Heart right ventricle (tissue), 16 donors: ENCODE measurements at regions not wholly inside any gene's neighbourhood (a gene's known extent, or its start where the extent isn't known, plus 50 kb on each side); places are given as distances from the start of the nearest gene placed in this dataset.

Source experiments
- ATAC-seq, 8 donors: fragments of 200-7000 bp; cut with Tn5 transposase; one replicate each; pipeline ENCODE4 v1.9.1; 2020; ENCODE audit warnings: mild to moderate bottlenecking in 8 of 8, moderate library complexity in 8 of 8, moderate number of reproducible peaks in 1 of 8
- DNase-seq, 2 donors: peaks; one replicate each; pipeline ENCODE4 v3.0.0-alpha.2; 2020
- H3K27ac ChIP-seq, 10 donors: fragments of 200-600 bp; sonication (generic) in 2 of 10; one replicate each; pipeline versions ENCODE4 v1.5.0 to v1.8.0; 2020 to 2022; ENCODE audit warnings: mild to moderate bottlenecking in 3 of 10
- H3K27me3 ChIP-seq, 7 donors: fragments of 200-600 bp; one replicate each; pipeline ENCODE4 v1.8.0; 2021 to 2022; ENCODE audit warnings: mild to moderate bottlenecking in 2 of 7
- H3K36me3 ChIP-seq, 9 donors: fragments of 200-600 bp; sonication (generic) in 1 of 9; one replicate each; pipeline versions ENCODE4 v1.5.0 to v1.8.0; 2020 to 2022; ENCODE audit warnings: mild to moderate bottlenecking in 2 of 9
- H3K4me1 ChIP-seq, 9 donors: fragments of 200-600 bp; sonication (generic) in 1 of 9; one replicate each; pipeline versions ENCODE4 v1.5.0 to v1.8.0; 2020 to 2022; ENCODE audit warnings: mild to moderate bottlenecking in 4 of 9
- H3K4me3 ChIP-seq, 10 donors: fragments of 200-600 bp; sonication (generic) in 2 of 10; one replicate each; pipeline versions ENCODE4 v1.5.0 to v1.8.0; 2020 to 2022; ENCODE audit warnings: mild to moderate bottlenecking in 7 of 10, moderate library complexity in 2 of 10
- H3K9me3 ChIP-seq, 11 donors: fragments of 200-600 bp in 10 of 11; sonication (generic) in 2 of 11; one replicate each; pipeline versions ENCODE4 v1.5.0 to v1.8.0; 2013 to 2022; ENCODE audit warnings: mild to moderate bottlenecking in 2 of 11, control low read depth in 1 of 11, moderate library complexity in 1 of 11
- WGBS, 2 donors: extraction: QIAGEN DNeasy Blood & Tissue Kit; methylation state at CpG; one replicate each; pipeline ENCODE4 v1.1.7; 2013; ENCODE audit warnings: inconsistent platforms in 1 of 2; 5-methylcytosine and 5-hydroxymethylcytosine counted together
- intact Hi-C, 10 donors: fragments of 100-400 bp; cut with DNase I; formaldehyde crosslinking; loops; one replicate each; pipeline versions ENCODE4 v1.11.1 to v1.14.2; 2022
- TF ChIP-seq, protein P1 (sequence below), 9 donors: fragments of 200-600 bp; sonication (generic) in 2 of 9; IDR thresholded peaks; one replicate each; pipeline versions ENCODE4 v1.5.0 to v1.8.0; 2021 to 2022; ENCODE audit warnings: antibody characterized with exemption in 9 of 9, mild to moderate bottlenecking in 5 of 9, moderate library complexity in 1 of 9
- donor health status: Arrhythmogenic right ventricular cardiomyopathy.
- donor health status: ischemic (EF 13 %, LVEDD 7.1; RV severe dilation, severe dysfunction).
- donor health status: healthy with polysubstance abuse.
- donor health status: DM: no; HTN: yes; CAD: no.
- donor health status: DM: no; HTN: no; CAD: no.
- donor health status: ischemic (EF 25% LVEDD 6.9; RV normal size, moderate dysfunction).
- donor health status: ischemic (EF 25% LVEDD 5.7; RV mildly dilated, moderate dysfunction).
- donor health status: healthy.
- donor health status: DM: yes; HTN: yes; CAD: no.
- donor health status: Ischemic cardiomyopathy.
- donor health status: ischemic (EF 35%, LVEDD 5.7; RV mildly dilated, moderate dysfunction).
- donor health status: nonischemic (EF 11% LVEDD 7.7; RV severe dilation, severe dysfunction).
- donor health status: DM: yes; HTN: yes; CAD: no.
- donor health status: PGD.
- donor health status: ischemic (EF 29% LVEDD 5.4; RV normal size, mild dysfunction).
- donor health status: nonischemic (EF 23%, LVEDD 6.1; RV moderate dilation, normal function).

- TF ChIP-seq, protein P1, sequence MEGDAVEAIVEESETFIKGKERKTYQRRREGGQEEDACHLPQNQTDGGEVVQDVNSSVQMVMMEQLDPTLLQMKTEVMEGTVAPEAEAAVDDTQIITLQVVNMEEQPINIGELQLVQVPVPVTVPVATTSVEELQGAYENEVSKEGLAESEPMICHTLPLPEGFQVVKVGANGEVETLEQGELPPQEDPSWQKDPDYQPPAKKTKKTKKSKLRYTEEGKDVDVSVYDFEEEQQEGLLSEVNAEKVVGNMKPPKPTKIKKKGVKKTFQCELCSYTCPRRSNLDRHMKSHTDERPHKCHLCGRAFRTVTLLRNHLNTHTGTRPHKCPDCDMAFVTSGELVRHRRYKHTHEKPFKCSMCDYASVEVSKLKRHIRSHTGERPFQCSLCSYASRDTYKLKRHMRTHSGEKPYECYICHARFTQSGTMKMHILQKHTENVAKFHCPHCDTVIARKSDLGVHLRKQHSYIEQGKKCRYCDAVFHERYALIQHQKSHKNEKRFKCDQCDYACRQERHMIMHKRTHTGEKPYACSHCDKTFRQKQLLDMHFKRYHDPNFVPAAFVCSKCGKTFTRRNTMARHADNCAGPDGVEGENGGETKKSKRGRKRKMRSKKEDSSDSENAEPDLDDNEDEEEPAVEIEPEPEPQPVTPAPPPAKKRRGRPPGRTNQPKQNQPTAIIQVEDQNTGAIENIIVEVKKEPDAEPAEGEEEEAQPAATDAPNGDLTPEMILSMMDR (IDR thresholded peaks at IDR 0.05) = no peak
- Histone ChIP-seq H3K36me3 (no peaks in the 10 kb centered on the region), H3K4me3 (no peak overlapping the region), H3K4me1 (no peaks in the 10 kb centered on the region), H3K27ac (no peak overlapping the region), H3K27me3 (peaks cover 0 to 5% (median 0%) of the 10 kb centered on the region in 7 donors), H3K9me3 (peaks cover 0 to 10% (median 0%) of the 10 kb centered on the region in 11 donors)
- no peak for ATAC-seq
- DNase-seq = no peak
- WGBS, 2 donors = 80 to 87% methylated on average over 10 of the region's 10 CpGs
- intact Hi-C loops = no loop called here
Measured at GRCh38 chr6:3643921-3644738, 107.4 kb downstream of the PXDC1 start.

DNA sequence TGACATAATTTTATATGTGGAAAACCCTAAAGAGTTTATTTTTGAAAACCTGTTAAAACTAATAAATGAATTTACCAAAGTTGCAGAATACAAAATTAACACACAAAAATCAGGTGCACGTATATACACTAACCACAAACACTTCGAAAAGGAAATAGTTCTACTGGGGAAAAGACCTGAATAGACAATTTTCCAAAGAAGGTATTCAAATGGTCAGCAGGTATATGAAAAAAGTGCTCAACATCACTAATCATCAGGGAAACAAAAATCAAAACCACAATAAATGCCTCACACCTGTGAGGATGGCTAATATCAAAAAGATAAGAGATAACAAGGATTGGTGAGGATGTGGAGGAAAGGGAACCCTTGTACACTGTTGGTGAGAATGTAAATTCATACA, 110.6 kb downstream of the PXDC1 start:
- DNase-seq (no peak), ATAC-seq (no peak)
- no peak overlapping the region for H3K27ac ChIP-seq
- H3K4me1 ChIP-seq = no peaks in the 10 kb centered on the region
- peaks cover 0 to 7% (median 0%) of the 10 kb centered on the region in 7 donors for H3K27me3 ChIP-seq
- intact Hi-C loops = no loop called here
- no peaks in the 10 kb centered on the region for H3K36me3 ChIP-seq
- WGBS, 2 donors = 92 to 93% methylated on average over 2 of the region's 2 CpGs
- TF ChIP-seq, protein P1 (IDR thresholded peaks at IDR 0.05) = no peak
- peaks cover 0 to 2% (median 0%) of the 10 kb centered on the region in 11 donors for H3K9me3 ChIP-seq
- H3K4me3 ChIP-seq = no peak overlapping the region

DNA sequence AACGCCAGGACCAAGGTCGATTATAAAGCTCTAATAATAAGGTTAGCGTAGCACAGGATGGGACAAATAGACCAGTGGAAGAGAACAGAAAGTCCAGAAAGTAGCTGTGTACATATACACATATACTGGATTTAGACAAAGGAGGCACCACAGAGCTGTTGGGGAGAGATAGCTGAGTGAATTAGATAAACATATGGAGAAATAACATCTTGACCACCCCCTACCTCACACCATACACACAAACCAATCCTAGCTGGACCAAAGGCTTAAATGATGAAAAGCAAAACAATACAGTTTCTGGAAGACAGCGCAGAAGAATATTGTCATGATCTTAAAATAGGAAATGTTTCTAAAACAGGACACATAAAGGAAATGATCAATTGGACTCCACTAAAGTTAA, 112.9 kb downstream of the PXDC1 start:
- intact Hi-C loops = no loop called here
- ATAC-seq (no peak), DNase-seq (no peak)
- peaks cover 0 to 8% (median 0%) of the 10 kb centered on the region in 7 donors for H3K27me3 ChIP-seq
- H3K4me1 ChIP-seq = no peaks in the 10 kb centered on the region
- TF ChIP-seq, protein P1 (IDR thresholded peaks at IDR 0.05) = no peak
- H3K27ac ChIP-seq = no peak overlapping the region
- H3K4me3 ChIP-seq = no peak overlapping the region
- peaks cover 0 to 2% (median 0%) of the 10 kb centered on the region in 11 donors for H3K9me3 ChIP-seq
- H3K36me3 ChIP-seq = no peaks in the 10 kb centered on the region
- 71 to 89% methylated on average over 4 of the region's 4 CpGs for WGBS, 2 donors

- intact Hi-C loops = no loop called here
- peaks cover 0 to 8% (median 0%) of the 10 kb centered on the region in 7 donors for H3K27me3 ChIP-seq
- no peaks in the 10 kb centered on the region for H3K9me3 ChIP-seq
- H3K27ac ChIP-seq = no peak overlapping the region
- H3K4me1 ChIP-seq = no peaks in the 10 kb centered on the region
- no peak for DNase-seq
- H3K36me3 ChIP-seq = no peaks in the 10 kb centered on the region
- 73 to 87% methylated on average over 8 of the region's 8 CpGs for WGBS, 2 donors
- TF ChIP-seq, protein P1 (IDR thresholded peaks at IDR 0.05) = no peak
- no peak for ATAC-seq
- no peak overlapping the region for H3K4me3 ChIP-seq
Measured at GRCh38 chr6:3636060-3636459, 115.5 kb downstream of the PXDC1 start.
